Natural killer cell (primary cell): ENCODE measurements at regions not wholly inside any gene's neighbourhood (a gene's known extent, or its start where the extent isn't known, plus 50 kb on each side); places are given as distances from the start of the nearest gene placed in this dataset.

Experiments used
- ATAC-seq, 3 donors: fragments of 150-1000 bp in 2 of 3; fragments of 200-7000 bp in 1 of 3; cut with Tn5 transposase; 1 replicate in 1 of 3; 2 replicates in 2 of 3; pipeline ENCODE4 v1.10.0; 2021; ENCODE audit warnings: mild to moderate bottlenecking in 2 of 3, moderate library complexity in 2 of 3
- DNase-seq, 2 donors: peaks; one replicate each; pipeline versions ENCODE4 v3.0.0 to v3.0.0-alpha.2; 2013 to 2021; ENCODE audit warnings: mixed read lengths in 1 of 2
- H3K27ac ChIP-seq: one replicate; pipeline ENCODE4 v1.5.1; 2013; ENCODE audit warnings: mild to moderate bottlenecking, low read length
- H3K27me3 ChIP-seq: one replicate; pipeline ENCODE4 v1.6.1; 2013; ENCODE audit warnings: low read length; ENCODE audit not compliant: control insufficient read depth, insufficient read depth
- H3K36me3 ChIP-seq: one replicate; pipeline ENCODE4 v1.6.1; 2013; ENCODE audit warnings: low read length; ENCODE audit not compliant: control insufficient read depth, insufficient read depth
- H3K4me1 ChIP-seq: one replicate; pipeline ENCODE4 v1.6.1; 2013; ENCODE audit warnings: low read length; ENCODE audit not compliant: control insufficient read depth, insufficient read depth
- H3K4me3 ChIP-seq: one replicate; pipeline ENCODE4 v1.5.1; 2013; ENCODE audit warnings: low read length
- H3K9me3 ChIP-seq: one replicate; pipeline ENCODE4 v1.6.1; 2013; ENCODE audit warnings: low read length; ENCODE audit not compliant: control insufficient read depth, insufficient read depth
- H3K27ac Mint-ChIP-seq, 2 donors: one replicate each; pipeline ENCODE4 v1.8.0; 2022; ENCODE audit warnings: mild to moderate bottlenecking in 2 of 2, mixed read lengths in 2 of 2, moderate library complexity in 1 of 2
- H3K27me3 Mint-ChIP-seq, 2 donors: one replicate each; pipeline ENCODE4 v1.8.0; 2022; ENCODE audit warnings: low read depth in 2 of 2, mixed read lengths in 2 of 2
- H3K36me3 Mint-ChIP-seq: one replicate; pipeline ENCODE4 v1.8.0; 2022; ENCODE audit warnings: mixed read lengths
- H3K4me1 Mint-ChIP-seq, 2 donors: one replicate each; pipeline ENCODE4 v1.8.0; 2022; ENCODE audit warnings: mixed read lengths in 2 of 2
- H3K4me3 Mint-ChIP-seq: one replicate; pipeline ENCODE4 v1.8.0; 2022; ENCODE audit warnings: mild to moderate bottlenecking, moderate library complexity, mixed read lengths
- H3K9me3 Mint-ChIP-seq, 2 donors: one replicate each; pipeline ENCODE4 v1.8.0; 2022; ENCODE audit warnings: mixed read lengths in 2 of 2
- WGBS: methylation state at CpG from one replicate; pipeline ENCODE4 v1.1.7; 2013; ENCODE audit warnings: missing lambda C conversion rate; ENCODE audit not compliant: insufficient coverage; 5-methylcytosine and 5-hydroxymethylcytosine counted together
- intact Hi-C: fragments of 100-400 bp; cut with micrococcal nuclease; formaldehyde crosslinking; loops from one replicate; pipeline ENCODE4 v1.14.2; 2022
- TF ChIP-seq, protein P1 (sequence below): fragments of 200-600 bp; IDR thresholded peaks from one replicate; pipeline ENCODE4 v1.8.0; 2022; ENCODE audit warnings: antibody characterized with exemption

DNA sequence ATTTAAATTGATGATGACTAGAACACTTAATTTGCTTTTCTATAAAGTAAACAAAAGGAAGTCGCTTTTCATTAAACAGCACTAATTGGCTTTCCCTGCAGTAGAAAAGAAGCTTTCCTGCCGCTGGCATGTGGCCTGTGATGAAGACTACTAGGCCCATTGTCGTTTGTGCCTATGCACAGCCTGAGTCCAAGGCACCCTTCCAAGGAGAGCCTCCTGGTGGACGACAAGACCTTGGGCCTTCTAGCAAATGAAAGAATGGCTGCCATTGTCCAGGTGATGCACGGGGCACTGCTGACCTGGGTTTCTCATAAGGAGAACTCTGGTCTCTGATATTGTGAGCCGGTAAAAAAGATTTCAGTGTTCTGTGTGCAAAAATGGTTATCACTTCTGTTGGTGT lies 233.0 kb downstream of the COL4A1 start:
- TF ChIP-seq, protein P1, sequence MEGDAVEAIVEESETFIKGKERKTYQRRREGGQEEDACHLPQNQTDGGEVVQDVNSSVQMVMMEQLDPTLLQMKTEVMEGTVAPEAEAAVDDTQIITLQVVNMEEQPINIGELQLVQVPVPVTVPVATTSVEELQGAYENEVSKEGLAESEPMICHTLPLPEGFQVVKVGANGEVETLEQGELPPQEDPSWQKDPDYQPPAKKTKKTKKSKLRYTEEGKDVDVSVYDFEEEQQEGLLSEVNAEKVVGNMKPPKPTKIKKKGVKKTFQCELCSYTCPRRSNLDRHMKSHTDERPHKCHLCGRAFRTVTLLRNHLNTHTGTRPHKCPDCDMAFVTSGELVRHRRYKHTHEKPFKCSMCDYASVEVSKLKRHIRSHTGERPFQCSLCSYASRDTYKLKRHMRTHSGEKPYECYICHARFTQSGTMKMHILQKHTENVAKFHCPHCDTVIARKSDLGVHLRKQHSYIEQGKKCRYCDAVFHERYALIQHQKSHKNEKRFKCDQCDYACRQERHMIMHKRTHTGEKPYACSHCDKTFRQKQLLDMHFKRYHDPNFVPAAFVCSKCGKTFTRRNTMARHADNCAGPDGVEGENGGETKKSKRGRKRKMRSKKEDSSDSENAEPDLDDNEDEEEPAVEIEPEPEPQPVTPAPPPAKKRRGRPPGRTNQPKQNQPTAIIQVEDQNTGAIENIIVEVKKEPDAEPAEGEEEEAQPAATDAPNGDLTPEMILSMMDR = no peak
- H3K27ac ChIP-seq = no peak overlapping the region
- peaks cover 0 to 3% of the 10 kb centered on the region in 2 donors for H3K9me3 Mint-ChIP-seq
- no peak overlapping the region for H3K4me3 ChIP-seq
- no peak overlapping the region for H3K27ac Mint-ChIP-seq
- H3K4me3 Mint-ChIP-seq = no peak overlapping the region
- no peaks in the 10 kb centered on the region for H3K36me3 ChIP-seq
- 86% methylated on average over 5 of the region's 6 CpGs for WGBS
- intact Hi-C loops = no loop called here
- no peaks in the 10 kb centered on the region for H3K4me1 ChIP-seq
- H3K9me3 ChIP-seq = no peaks in the 10 kb centered on the region
- DNase-seq (no peak), ATAC-seq (no peak)
- H3K27me3 Mint-ChIP-seq = peaks cover 5 to 14% of the 10 kb centered on the region in 2 donors
- no peaks in the 10 kb centered on the region for H3K4me1 Mint-ChIP-seq
- no peaks in the 10 kb centered on the region for H3K27me3 ChIP-seq
- no peaks in the 10 kb centered on the region for H3K36me3 Mint-ChIP-seq

DNA sequence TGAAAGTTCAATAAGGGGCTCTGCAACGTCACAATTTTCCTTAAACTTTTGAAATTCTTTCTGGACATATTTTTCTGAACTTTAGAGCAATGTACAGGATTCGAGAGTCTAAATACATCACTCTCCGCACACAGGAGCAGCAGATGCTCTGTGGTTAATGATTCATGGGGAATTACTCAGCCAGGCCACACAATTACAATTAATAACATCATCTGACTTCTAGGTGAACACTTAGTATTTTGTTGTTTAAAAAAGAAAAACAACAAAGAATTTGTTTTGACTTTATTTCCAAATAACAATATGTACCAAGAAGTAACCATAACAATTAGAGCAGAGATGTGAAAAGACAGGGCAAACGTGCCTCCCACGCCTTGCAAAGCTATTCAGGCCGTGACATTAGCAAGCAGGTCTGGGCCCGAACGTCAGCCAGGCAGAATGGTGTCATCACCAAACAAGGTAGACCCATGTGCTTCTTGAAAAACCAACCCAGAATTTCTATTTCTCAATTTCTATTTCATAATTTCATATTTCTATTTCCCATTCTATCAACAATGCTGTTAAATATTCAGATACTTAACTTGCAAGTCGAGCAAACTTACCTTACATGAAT lies 236.3 kb downstream of the COL4A1 start:
- TF ChIP-seq, protein P1 = no peak
- H3K4me3 ChIP-seq = no peak overlapping the region
- 78% methylated on average over 7 of the region's 9 CpGs for WGBS
- no peaks in the 10 kb centered on the region for H3K27me3 Mint-ChIP-seq
- no peak overlapping the region for H3K4me3 Mint-ChIP-seq
- no peaks in the 10 kb centered on the region for H3K9me3 ChIP-seq
- no peaks in the 10 kb centered on the region for H3K4me1 ChIP-seq
- H3K36me3 ChIP-seq = no peaks in the 10 kb centered on the region
- no peak for DNase-seq
- no peak overlapping the region for H3K27ac ChIP-seq
- no peaks in the 10 kb centered on the region for H3K36me3 Mint-ChIP-seq
- intact Hi-C loops = no loop called here
- no peak for ATAC-seq
- no peaks in the 10 kb centered on the region for H3K27me3 ChIP-seq
- H3K27ac Mint-ChIP-seq = no peak overlapping the region
- H3K9me3 Mint-ChIP-seq = no peaks in the 10 kb centered on the region
- no peaks in the 10 kb centered on the region for H3K4me1 Mint-ChIP-seq

DNA sequence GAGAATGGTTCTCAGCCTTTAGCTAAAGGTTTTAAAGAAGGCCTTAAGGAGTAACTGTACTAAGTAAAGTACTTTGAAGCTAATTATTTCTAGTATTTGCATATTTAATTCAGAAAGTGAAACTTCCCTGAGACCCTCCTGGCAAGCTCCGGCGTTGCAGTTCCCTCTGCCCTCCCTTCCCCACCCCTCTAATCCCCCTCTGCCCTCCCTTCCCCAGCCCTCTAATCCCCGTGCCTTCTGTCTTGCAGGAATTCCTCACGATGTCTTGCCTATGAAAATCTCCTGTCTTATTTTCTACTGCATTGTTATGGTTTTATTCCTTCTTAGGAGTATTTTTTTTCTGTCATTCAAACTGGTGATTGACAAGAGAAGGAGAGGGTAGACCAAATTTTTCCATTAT lies 236.9 kb downstream of the COL4A1 start:
- Mint-ChIP-seq H3K27ac (no peak overlapping the region), H3K4me1 (no peaks in the 10 kb centered on the region), H3K36me3 (no peaks in the 10 kb centered on the region), H3K4me3 (no peak overlapping the region), H3K9me3 (no peaks in the 10 kb centered on the region), H3K27me3 (no peaks in the 10 kb centered on the region)
- ATAC-seq = no peak
- TF ChIP-seq, protein P1 = no peak
- H3K27ac ChIP-seq = no peak overlapping the region
- no peaks in the 10 kb centered on the region for H3K4me1 ChIP-seq
- H3K27me3 ChIP-seq = no peaks in the 10 kb centered on the region
- WGBS = 79% methylated on average over 2 of the region's 4 CpGs
- intact Hi-C loops = no loop called here
- H3K4me3 ChIP-seq = no peak overlapping the region
- no peaks in the 10 kb centered on the region for H3K9me3 ChIP-seq
- H3K36me3 ChIP-seq = no peaks in the 10 kb centered on the region
- no peak for DNase-seq

DNA sequence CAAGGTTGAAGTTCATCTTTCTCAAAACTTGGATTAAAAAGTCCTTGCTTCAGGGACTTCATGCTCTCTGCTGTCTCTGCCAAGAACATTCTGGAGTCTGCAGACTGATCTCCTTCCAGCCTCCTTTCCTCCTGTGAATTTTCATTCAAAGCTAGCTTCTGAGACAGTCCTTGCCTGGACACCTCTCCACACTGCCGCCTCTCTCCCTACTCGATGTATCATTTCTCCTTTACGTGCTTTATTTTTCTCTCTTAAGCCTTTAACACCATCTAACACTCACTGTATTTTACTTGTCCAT lies 238.8 kb downstream of the COL4A1 start:
- 94% methylated on average over 3 of the region's 3 CpGs for WGBS
- no peak for ATAC-seq
- no peak overlapping the region for H3K4me3 Mint-ChIP-seq

More for the DNA sequence above, 238.8 kb downstream of the COL4A1 start:
- no peaks in the 10 kb centered on the region for H3K4me1 Mint-ChIP-seq
- no peak for DNase-seq
- Histone ChIP-seq H3K9me3 (no peaks in the 10 kb centered on the region), H3K4me1 (no peaks in the 10 kb centered on the region), H3K27ac (no peak overlapping the region), H3K27me3 (no peaks in the 10 kb centered on the region), H3K36me3 (no peaks in the 10 kb centered on the region), H3K4me3 (no peak overlapping the region)
- H3K36me3 Mint-ChIP-seq = no peaks in the 10 kb centered on the region
- no peaks in the 10 kb centered on the region for H3K9me3 Mint-ChIP-seq
- H3K27ac Mint-ChIP-seq = no peak overlapping the region
- intact Hi-C loops = no loop called here
- TF ChIP-seq, protein P1 = no peak
- H3K27me3 Mint-ChIP-seq = no peaks in the 10 kb centered on the region
